Panc1 (cell line): ENCODE measurements at regions not wholly inside any gene's neighbourhood (a gene's known extent, or its start where the extent isn't known, plus 50 kb on each side); places are given as distances from the start of the nearest gene placed in this dataset.

ENCODE experiments used
- ATAC-seq: fragments of 200-7000 bp; cut with Tn5 transposase; 2 replicates; pipeline ENCODE4 v1.9.1; 2020; ENCODE audit warnings: mild to moderate bottlenecking, moderate library complexity
- BruUV-seq: library from RNA; stranded (reverse); fragments of 400-500 nt; replicated peaks from 2 replicates; lab custom pipeline; 2021; lab: Mats Ljungman, UMichigan
- CTCF ChIA-PET: fragments of 300-600 bp; sonication (Branson Sonifier 250); formaldehyde crosslinking; loops from one replicate; lab custom pipeline; 2022; ENCODE audit warnings: antibody characterized with exemption; lab: Charles Lee
- POLR2A ChIA-PET: fragments of 300-600 bp; sonication (Branson Sonifier 250); formaldehyde crosslinking; loops from one replicate; lab custom pipeline; 2022; ENCODE audit warnings: antibody characterized with exemption; lab: Charles Lee
- DNase-seq: peaks from one replicate; pipeline ENCODE4 v3.0.0-alpha.2; 2010; ENCODE audit warnings: low read depth, low spot score
- H3K27ac ChIP-seq: 2 replicates; pipeline ENCODE4 v1.5.1; 2011; ENCODE audit warnings: mild to moderate bottlenecking, low read length, inconsistent platforms
- H3K27me3 ChIP-seq: fragments of 200-500 bp; sonication (Bioruptor generic); 2 replicates; pipeline ENCODE4 v1.6.0; 2014; ENCODE audit warnings: low read length, inconsistent platforms; ENCODE audit not compliant: control insufficient read depth, insufficient read depth
- H3K36me3 ChIP-seq: fragments of 200-500 bp; sonication (Bioruptor generic); 2 replicates; pipeline ENCODE4 v1.5.1; 2014; ENCODE audit warnings: inconsistent platforms, mild to moderate bottlenecking, low read length, moderate library complexity; ENCODE audit not compliant: control insufficient read depth, insufficient read depth
- H3K4me1 ChIP-seq: 2 replicates; pipeline ENCODE4 v1.5.1; 2011; ENCODE audit warnings: inconsistent platforms, mild to moderate bottlenecking, low read length, moderate library complexity; ENCODE audit not compliant: control insufficient read depth, insufficient read depth
- H3K4me3 ChIP-seq, 2 experiments: 2 replicates each; pipeline ENCODE4 v1.5.1; 2011 to 2012; ENCODE audit warnings: low read depth in 2 of 2, low read length in 2 of 2, mild to moderate bottlenecking in 2 of 2, inconsistent platforms in 1 of 2, moderate library complexity in 1 of 2
- H3K9me3 ChIP-seq: fragments of 200-500 bp; sonication (Bioruptor generic); 2 replicates; pipeline ENCODE4 v1.5.1; 2014; ENCODE audit warnings: low read depth, mild to moderate bottlenecking, inconsistent platforms, low read length, moderate library complexity; ENCODE audit not compliant: control insufficient read depth, insufficient read depth
- POLR2AphosphoS5 ChIP-seq: IDR thresholded peaks from 2 replicates; pipeline ENCODE4 v1.6.1; 2012; ENCODE audit warnings: mild to moderate bottlenecking, low read depth, low read length, moderate library complexity
- SIN3A ChIP-seq: IDR thresholded peaks from 2 replicates; pipeline ENCODE4 v1.6.1; 2012; ENCODE audit warnings: low read depth, mild to moderate bottlenecking, low read length, moderate library complexity, borderline replicate concordance; ENCODE audit not compliant: insufficient read depth
- TCF7L2 ChIP-seq: IDR thresholded peaks from 2 replicates; pipeline ENCODE4 v1.6.1; 2011; ENCODE audit warnings: mild to moderate bottlenecking, low read depth, low read length, inconsistent platforms
- in situ Hi-C: cut with HindIII; loops from 2 replicates; pipeline ENCODE4 v1.10.0; 2016; ENCODE audit warnings: low sequenced_read_pairs, low pct_unique_long_range_greater_than_20kb
- intact Hi-C: fragments of 100-400 bp; cut with micrococcal nuclease; formaldehyde crosslinking; loops from one replicate; pipeline ENCODE4 v1.10.0; 2022; ENCODE audit not compliant: unreplicated experiment
- TF ChIP-seq, protein P1 (sequence below), 2 experiments: IDR thresholded peaks; 2 replicates each; pipeline ENCODE4 v1.6.1; 2011 to 2012; ENCODE audit warnings: low read depth in 2 of 2, control low read depth in 1 of 2, low read length in 1 of 2, mild to moderate bottlenecking in 1 of 2, moderate library complexity in 1 of 2; ENCODE audit not compliant: insufficient read depth in 1 of 2
- TF ChIP-seq, protein P2 (sequence below): fragments of 450-650 bp; IDR thresholded peaks from 2 replicates; pipeline ENCODE4 v1.5.1; 2017; ENCODE audit warnings: mild to moderate bottlenecking

DNA sequence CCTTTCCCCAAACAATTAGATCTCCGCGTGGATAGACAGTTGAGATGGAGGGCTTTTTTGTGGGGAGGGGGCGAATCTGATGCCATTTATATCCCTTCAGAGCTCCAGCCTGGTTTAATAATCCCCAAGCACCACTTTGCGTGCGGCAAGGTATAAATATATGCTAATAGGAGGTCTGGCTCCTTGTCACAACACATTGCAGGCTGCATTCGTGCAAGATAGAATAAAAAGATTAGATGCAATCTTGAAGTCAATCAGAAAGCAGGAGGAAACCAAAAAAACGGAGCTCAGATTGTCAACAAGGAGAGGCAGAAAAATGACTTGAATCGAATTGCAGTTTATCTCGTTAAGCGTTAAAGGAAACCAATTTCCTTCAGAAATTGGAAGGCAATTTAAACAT is 248.7 kb downstream of the SPTSSA start:
- no peak for TF ChIP-seq TCF7L2
- TF ChIP-seq, protein P1, sequence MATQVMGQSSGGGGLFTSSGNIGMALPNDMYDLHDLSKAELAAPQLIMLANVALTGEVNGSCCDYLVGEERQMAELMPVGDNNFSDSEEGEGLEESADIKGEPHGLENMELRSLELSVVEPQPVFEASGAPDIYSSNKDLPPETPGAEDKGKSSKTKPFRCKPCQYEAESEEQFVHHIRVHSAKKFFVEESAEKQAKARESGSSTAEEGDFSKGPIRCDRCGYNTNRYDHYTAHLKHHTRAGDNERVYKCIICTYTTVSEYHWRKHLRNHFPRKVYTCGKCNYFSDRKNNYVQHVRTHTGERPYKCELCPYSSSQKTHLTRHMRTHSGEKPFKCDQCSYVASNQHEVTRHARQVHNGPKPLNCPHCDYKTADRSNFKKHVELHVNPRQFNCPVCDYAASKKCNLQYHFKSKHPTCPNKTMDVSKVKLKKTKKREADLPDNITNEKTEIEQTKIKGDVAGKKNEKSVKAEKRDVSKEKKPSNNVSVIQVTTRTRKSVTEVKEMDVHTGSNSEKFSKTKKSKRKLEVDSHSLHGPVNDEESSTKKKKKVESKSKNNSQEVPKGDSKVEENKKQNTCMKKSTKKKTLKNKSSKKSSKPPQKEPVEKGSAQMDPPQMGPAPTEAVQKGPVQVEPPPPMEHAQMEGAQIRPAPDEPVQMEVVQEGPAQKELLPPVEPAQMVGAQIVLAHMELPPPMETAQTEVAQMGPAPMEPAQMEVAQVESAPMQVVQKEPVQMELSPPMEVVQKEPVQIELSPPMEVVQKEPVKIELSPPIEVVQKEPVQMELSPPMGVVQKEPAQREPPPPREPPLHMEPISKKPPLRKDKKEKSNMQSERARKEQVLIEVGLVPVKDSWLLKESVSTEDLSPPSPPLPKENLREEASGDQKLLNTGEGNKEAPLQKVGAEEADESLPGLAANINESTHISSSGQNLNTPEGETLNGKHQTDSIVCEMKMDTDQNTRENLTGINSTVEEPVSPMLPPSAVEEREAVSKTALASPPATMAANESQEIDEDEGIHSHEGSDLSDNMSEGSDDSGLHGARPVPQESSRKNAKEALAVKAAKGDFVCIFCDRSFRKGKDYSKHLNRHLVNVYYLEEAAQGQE (IDR thresholded peaks at IDR 0.05; ENCODE audit: insufficient read depth in 1 of 2, low read depth in 2 of 2, low read length in 1 of 2) = no peak
- TF ChIP-seq SIN3A = no peak
- TF ChIP-seq POLR2AphosphoS5 = no peak
- TF ChIP-seq, protein P2, sequence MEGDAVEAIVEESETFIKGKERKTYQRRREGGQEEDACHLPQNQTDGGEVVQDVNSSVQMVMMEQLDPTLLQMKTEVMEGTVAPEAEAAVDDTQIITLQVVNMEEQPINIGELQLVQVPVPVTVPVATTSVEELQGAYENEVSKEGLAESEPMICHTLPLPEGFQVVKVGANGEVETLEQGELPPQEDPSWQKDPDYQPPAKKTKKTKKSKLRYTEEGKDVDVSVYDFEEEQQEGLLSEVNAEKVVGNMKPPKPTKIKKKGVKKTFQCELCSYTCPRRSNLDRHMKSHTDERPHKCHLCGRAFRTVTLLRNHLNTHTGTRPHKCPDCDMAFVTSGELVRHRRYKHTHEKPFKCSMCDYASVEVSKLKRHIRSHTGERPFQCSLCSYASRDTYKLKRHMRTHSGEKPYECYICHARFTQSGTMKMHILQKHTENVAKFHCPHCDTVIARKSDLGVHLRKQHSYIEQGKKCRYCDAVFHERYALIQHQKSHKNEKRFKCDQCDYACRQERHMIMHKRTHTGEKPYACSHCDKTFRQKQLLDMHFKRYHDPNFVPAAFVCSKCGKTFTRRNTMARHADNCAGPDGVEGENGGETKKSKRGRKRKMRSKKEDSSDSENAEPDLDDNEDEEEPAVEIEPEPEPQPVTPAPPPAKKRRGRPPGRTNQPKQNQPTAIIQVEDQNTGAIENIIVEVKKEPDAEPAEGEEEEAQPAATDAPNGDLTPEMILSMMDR = no peak
- no peak for ATAC-seq
- no peak for DNase-seq
- BruUV-seq = no TSS peak
- Histone ChIP-seq H3K27me3 (peaks cover 2% of the 10 kb centered on the region; the same call in 1 of the 2 replicates), H3K27ac (no peak overlapping the region), H3K36me3 (no peaks in the 10 kb centered on the region), H3K9me3 (no peaks in the 10 kb centered on the region), H3K4me3 (no peak overlapping the region), H3K4me1 (no peaks in the 10 kb centered on the region)
- in situ Hi-C loops = no loop called here
- CTCF ChIA-PET = no interaction called here
- POLR2A ChIA-PET = no interaction called here
- intact Hi-C loops = no loop called here

DNA sequence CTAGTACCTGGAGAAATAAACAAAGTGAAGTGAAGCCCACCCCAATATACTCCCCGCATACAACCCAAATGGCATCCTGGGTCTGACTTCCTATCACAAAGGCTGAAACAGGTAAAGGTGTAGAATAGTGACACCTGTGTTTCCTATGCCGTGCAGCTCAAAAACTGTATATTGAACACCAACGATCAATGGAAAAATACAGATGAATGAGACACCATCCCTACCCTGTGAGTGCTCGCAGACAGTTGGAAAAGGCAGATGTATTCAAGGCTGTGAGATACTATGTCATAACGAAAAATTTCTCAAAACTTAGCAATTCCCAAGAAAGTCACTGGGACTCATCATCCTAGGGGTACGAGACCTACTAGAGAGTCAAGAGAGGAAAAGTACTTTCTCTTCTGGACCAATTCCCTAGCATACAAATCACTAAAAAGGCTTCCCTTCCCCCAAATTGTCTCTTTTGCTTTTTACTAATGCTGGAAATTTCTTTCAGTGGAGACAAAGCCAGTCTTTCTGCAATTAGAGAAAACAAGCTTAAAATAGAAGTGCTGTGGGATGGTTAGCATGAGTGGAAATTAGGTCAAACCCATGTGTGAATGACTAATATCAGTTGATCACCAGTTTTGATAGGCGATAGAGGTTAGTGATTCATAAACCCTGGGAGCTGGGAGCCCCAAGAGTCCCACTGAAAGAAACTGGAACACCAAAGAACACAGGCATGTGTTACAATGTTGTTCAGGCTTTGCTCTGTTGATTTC is 249.7 kb downstream of the SPTSSA start:
- CTCF ChIA-PET = no interaction called here
- intact Hi-C loops (no loop called here), in situ Hi-C loops (no loop called here)
- no peak overlapping the region for H3K4me3 ChIP-seq
- H3K27me3 ChIP-seq = peaks cover 2% of the 10 kb centered on the region; the same call in 1 of the 2 replicates
- TF ChIP-seq, protein P2 = no peak
- TF ChIP-seq SIN3A (no peak), TCF7L2 (no peak), POLR2AphosphoS5 (no peak)
- TF ChIP-seq, protein P1 (IDR thresholded peaks at IDR 0.05; ENCODE audit: insufficient read depth in 1 of 2, low read depth in 2 of 2, low read length in 1 of 2) = no peak
- no peaks in the 10 kb centered on the region for H3K36me3 ChIP-seq
- no peak for ATAC-seq
- POLR2A ChIA-PET = no interaction called here
- no peaks in the 10 kb centered on the region for H3K9me3 ChIP-seq
- no TSS peak for BruUV-seq
- DNase-seq = no peak
- H3K27ac ChIP-seq = no peak overlapping the region
- no peaks in the 10 kb centered on the region for H3K4me1 ChIP-seq
